LNCAP (cell line): ENCODE measurements at regions not wholly inside any gene's neighbourhood (a gene's known extent, or its start where the extent isn't known, plus 50 kb on each side); places are given as distances from the start of the nearest gene placed in this dataset.

Experiments used
- TF ChIP-seq, protein P1 (sequence below): fragments of 450-650 bp; IDR thresholded peaks from 2 replicates; pipeline ENCODE4 v1.5.1; 2017; ENCODE audit warnings: mild to moderate bottlenecking

DNA sequence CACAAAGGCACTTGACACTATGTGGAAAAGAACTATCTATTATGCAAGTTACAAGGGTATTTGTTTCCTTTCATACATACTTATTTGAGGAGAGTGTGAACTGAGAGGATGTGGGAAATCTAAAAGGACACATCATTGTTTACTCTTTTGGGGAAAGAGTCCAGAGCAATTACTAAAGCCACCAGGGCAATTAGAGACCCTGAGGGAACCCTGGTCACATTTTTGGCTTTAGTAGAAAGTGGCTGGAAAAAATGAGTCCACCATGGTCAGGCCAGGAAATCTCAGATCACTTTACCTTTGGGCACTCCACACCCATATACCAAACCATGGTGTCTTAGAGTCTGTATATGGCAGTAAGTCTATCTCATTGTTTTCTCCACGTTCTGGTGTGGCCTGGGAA, 243.3 kb downstream of the HLX start:
- TF ChIP-seq, protein P1, sequence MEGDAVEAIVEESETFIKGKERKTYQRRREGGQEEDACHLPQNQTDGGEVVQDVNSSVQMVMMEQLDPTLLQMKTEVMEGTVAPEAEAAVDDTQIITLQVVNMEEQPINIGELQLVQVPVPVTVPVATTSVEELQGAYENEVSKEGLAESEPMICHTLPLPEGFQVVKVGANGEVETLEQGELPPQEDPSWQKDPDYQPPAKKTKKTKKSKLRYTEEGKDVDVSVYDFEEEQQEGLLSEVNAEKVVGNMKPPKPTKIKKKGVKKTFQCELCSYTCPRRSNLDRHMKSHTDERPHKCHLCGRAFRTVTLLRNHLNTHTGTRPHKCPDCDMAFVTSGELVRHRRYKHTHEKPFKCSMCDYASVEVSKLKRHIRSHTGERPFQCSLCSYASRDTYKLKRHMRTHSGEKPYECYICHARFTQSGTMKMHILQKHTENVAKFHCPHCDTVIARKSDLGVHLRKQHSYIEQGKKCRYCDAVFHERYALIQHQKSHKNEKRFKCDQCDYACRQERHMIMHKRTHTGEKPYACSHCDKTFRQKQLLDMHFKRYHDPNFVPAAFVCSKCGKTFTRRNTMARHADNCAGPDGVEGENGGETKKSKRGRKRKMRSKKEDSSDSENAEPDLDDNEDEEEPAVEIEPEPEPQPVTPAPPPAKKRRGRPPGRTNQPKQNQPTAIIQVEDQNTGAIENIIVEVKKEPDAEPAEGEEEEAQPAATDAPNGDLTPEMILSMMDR, result no peak

DNA sequence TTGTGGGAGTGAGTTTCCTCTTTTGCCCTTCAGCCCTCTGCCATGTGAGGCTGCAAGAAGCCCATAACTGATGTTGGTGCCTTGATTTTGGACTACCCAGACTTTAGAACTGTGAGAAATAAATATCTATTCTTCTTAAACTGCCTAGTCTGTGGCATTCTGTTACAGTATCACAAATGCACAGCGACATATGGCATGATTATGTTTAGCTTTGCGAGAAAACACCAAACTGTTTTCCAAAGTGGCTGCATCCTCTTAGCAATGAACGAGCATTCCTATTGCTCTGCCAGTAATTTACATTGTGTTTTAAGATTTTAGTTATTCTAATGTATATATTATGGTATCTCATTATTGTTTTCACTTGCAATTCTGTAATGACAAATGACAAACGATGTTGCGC, 246.7 kb downstream of the HLX start:
- TF ChIP-seq, protein P1, result no peak

DNA sequence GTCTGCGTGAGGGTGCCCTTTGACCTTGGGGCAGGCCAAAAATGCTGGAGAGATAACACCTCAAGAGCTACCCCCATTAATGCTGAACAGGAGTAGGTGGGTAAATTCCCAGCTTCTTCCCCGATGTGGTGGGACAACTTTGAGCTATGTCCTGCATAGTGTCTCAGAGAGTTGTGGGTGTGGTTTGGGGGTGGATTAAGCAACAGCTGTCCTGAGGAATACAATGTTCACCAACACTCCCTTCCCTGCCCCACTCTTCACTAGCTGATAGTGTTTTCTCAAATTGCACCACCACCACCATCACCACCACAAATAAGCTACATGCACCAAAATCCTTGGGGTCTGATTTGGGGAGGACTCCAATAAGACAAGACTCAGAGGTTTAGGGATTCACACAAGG, 258.4 kb downstream of the HLX start:
- TF ChIP-seq, protein P1, result no peak

DNA sequence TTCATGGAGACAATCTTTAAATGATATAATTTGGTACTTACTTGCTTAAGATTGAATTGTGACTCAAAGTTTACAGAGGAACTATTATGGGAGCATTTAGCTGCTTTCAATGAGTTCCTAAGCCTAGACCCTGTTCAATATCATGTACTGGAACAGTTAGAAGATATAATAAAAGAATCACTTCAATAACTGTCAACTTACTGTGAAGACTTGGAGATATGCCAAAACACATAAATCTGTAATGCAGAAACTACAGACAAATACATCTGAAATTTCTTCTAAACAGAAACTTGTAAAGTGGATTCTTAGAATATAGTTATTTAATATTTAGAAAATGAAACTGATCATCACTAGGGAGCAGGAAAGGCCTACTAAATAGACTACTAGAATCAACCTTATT, 259.3 kb downstream of the HLX start:
- TF ChIP-seq, protein P1, result no peak

DNA sequence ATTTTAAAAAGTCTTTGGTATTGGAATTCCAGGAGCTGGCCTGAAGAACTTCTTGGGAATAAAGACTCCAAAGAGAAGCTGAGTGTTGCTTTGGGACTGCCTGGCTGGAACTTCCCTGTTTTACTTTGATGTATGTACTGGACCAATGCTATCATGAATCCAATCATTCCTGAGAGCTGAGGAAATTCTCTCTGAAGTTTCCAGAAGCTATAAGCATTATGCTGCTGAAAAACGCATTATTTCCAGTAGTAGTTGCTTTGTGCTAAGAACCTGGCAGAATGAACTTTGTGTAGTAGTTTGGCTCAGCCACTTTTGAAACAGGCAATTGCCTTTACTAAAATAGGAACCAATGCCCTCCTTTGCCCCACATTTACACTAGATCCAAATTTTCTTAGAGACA, 260.7 kb downstream of the HLX start:
- TF ChIP-seq, protein P1, result no peak

DNA sequence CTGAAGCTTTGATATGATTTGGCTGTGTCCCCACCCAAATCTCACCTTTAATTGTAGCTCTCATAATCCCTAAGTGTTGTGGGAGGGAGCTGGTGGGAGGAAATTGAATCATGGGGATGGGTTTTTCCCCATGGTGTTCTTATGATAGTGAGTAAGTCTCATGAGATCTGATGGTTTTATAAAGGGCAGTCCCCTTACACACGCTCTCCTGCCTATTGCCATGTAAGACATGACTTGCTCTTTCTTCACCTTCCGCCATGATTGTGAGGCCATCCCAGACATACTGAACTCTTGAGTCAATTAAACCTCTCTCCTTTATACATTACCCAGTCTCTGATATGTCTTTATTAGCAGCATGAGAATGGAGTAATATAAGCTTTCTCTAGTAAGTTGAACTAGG, 261.9 kb downstream of the HLX start:
- TF ChIP-seq, protein P1, result no peak

DNA sequence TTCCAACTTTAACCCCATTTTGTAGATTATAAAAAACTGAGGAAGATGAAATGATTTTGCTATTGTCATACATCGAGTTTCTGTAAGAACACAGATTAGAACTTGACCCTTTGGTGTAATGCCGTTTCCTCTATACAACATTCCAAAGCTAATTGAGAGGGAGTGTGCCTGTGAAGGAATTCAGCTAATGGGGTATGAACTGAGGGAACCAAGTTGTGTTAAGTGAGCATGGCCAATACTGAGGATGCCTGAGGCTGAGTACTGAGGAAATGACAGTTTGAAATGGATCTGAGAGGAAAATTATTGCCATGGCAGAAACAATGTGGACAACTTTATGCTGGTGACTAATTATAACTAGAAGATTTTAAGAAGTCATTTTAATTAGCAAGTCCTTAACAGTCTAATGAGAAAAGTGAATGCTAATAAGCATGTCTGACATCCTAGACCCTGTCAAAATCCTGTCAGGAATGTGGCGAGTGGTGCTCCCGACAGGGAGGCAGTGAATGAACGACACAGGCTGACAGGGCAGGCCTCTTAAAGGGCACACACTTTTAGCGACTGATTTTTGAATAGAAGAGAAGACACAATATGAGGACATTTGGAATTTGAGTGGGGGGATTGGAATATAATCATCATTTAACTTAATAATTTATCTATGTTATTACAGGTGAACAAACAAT, 262.5 kb downstream of the HLX start:
- TF ChIP-seq, protein P1, result no peak

DNA sequence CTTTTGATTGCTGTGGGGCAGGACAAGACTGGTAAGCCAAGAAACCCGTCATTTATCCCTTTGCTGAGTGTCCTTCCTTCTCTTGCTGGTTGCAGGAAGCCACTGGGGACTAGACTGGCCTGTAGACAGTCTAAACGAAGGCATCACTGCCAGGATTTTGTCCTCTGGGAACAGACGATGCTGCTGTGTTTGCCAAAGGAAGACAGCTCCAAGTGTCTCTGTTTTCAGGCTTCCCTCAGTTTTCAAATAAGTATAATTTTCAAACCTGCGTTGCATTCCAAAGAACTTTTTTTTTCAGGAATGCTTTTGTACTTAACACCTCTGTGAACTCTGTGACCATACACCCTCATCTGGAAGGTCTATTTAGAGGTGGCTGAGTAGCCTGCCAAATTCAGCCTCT, 269.4 kb downstream of the HLX start:
- TF ChIP-seq, protein P1, result no peak
